ENCODE measurements at regions not wholly inside any gene's neighbourhood (a gene's known extent, or its start where the extent isn't known, plus 50 kb on each side); places are given as distances from the start of the nearest gene placed in this dataset.

DNA sequence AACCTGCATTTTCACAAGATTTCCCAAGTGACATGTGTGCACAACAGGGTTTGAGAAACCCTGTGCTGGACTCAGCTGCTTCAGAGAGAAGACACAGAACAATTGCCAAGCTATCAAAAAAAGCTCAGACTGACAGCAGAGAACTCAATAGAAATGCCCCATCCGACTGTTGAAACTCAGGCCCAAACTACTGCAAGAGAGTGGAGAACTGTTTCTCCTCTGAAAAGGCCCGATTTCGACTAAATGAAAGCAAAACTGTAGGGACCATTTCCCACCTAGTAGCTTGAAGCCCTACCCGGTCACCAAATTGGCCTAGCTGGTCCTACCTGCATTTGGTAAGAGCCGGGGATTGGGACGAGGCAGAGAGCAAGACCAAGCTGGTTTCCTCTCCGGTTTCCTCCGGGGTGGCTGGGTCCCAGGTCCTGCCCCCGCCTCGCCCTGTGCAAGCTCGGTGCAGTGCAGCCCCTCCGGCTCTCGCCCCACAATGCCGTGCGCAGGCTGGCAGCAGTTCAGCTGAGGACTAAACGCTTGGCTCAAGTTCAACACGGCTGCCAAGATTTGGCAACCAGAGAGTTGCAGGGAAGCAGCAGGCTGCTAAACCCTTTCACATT lies 1180.6 kb downstream of the VRK1 start:
- TF ChIP-seq, protein P1, sequence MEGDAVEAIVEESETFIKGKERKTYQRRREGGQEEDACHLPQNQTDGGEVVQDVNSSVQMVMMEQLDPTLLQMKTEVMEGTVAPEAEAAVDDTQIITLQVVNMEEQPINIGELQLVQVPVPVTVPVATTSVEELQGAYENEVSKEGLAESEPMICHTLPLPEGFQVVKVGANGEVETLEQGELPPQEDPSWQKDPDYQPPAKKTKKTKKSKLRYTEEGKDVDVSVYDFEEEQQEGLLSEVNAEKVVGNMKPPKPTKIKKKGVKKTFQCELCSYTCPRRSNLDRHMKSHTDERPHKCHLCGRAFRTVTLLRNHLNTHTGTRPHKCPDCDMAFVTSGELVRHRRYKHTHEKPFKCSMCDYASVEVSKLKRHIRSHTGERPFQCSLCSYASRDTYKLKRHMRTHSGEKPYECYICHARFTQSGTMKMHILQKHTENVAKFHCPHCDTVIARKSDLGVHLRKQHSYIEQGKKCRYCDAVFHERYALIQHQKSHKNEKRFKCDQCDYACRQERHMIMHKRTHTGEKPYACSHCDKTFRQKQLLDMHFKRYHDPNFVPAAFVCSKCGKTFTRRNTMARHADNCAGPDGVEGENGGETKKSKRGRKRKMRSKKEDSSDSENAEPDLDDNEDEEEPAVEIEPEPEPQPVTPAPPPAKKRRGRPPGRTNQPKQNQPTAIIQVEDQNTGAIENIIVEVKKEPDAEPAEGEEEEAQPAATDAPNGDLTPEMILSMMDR (tag by site-specific recombination; IDR thresholded peaks at IDR 0.05) = no peak
- TF ChIP-seq ZNF530 (tag by site-specific recombination; IDR thresholded peaks at IDR 0.05; ENCODE audit: low read depth) (no peak), ZNF560 (tag by site-specific recombination; IDR thresholded peaks at IDR 0.05; ENCODE audit: borderline replicate concordance) (no peak), ZEB2 (tag by site-specific recombination; IDR thresholded peaks at IDR 0.05) (no peak), ZNF140 (tag by site-specific recombination; IDR thresholded peaks at IDR 0.05) (no peak), ZNF76 (tag by site-specific recombination; IDR thresholded peaks at IDR 0.05; ENCODE audit: borderline replicate concordance, low read depth) (no peak), KLF8 (tag by site-specific recombination; IDR thresholded peaks at IDR 0.05) (no peak), GLI2 (tag by site-specific recombination; IDR thresholded peaks at IDR 0.05; ENCODE audit: borderline replicate concordance, low read depth) (no peak)
- TF ChIP-seq, protein P2, sequence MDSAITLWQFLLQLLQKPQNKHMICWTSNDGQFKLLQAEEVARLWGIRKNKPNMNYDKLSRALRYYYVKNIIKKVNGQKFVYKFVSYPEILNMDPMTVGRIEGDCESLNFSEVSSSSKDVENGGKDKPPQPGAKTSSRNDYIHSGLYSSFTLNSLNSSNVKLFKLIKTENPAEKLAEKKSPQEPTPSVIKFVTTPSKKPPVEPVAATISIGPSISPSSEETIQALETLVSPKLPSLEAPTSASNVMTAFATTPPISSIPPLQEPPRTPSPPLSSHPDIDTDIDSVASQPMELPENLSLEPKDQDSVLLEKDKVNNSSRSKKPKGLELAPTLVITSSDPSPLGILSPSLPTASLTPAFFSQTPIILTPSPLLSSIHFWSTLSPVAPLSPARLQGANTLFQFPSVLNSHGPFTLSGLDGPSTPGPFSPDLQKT (IDR thresholded peaks at IDR 0.05; ENCODE audit: borderline replicate concordance, low read depth, low read length) = no peak
- TF ChIP-seq, protein P3, sequence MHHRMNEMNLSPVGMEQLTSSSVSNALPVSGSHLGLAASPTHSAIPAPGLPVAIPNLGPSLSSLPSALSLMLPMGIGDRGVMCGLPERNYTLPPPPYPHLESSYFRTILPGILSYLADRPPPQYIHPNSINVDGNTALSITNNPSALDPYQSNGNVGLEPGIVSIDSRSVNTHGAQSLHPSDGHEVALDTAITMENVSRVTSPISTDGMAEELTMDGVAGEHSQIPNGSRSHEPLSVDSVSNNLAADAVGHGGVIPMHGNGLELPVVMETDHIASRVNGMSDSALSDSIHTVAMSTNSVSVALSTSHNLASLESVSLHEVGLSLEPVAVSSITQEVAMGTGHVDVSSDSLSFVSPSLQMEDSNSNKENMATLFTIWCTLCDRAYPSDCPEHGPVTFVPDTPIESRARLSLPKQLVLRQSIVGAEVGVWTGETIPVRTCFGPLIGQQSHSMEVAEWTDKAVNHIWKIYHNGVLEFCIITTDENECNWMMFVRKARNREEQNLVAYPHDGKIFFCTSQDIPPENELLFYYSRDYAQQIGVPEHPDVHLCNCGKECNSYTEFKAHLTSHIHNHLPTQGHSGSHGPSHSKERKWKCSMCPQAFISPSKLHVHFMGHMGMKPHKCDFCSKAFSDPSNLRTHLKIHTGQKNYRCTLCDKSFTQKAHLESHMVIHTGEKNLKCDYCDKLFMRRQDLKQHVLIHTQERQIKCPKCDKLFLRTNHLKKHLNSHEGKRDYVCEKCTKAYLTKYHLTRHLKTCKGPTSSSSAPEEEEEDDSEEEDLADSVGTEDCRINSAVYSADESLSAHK (tag by site-specific recombination; IDR thresholded peaks at IDR 0.05) = no peak
- TF ChIP-seq, protein P4, sequence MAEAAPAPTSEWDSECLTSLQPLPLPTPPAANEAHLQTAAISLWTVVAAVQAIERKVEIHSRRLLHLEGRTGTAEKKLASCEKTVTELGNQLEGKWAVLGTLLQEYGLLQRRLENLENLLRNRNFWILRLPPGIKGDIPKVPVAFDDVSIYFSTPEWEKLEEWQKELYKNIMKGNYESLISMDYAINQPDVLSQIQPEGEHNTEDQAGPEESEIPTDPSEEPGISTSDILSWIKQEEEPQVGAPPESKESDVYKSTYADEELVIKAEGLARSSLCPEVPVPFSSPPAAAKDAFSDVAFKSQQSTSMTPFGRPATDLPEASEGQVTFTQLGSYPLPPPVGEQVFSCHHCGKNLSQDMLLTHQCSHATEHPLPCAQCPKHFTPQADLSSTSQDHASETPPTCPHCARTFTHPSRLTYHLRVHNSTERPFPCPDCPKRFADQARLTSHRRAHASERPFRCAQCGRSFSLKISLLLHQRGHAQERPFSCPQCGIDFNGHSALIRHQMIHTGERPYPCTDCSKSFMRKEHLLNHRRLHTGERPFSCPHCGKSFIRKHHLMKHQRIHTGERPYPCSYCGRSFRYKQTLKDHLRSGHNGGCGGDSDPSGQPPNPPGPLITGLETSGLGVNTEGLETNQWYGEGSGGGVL (tag by site-specific recombination; IDR thresholded peaks at IDR 0.05) = no peak
- TF ChIP-seq, protein P5, sequence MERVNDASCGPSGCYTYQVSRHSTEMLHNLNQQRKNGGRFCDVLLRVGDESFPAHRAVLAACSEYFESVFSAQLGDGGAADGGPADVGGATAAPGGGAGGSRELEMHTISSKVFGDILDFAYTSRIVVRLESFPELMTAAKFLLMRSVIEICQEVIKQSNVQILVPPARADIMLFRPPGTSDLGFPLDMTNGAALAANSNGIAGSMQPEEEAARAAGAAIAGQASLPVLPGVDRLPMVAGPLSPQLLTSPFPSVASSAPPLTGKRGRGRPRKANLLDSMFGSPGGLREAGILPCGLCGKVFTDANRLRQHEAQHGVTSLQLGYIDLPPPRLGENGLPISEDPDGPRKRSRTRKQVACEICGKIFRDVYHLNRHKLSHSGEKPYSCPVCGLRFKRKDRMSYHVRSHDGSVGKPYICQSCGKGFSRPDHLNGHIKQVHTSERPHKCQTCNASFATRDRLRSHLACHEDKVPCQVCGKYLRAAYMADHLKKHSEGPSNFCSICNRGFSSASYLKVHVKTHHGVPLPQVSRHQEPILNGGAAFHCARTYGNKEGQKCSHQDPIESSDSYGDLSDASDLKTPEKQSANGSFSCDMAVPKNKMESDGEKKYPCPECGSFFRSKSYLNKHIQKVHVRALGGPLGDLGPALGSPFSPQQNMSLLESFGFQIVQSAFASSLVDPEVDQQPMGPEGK (tag by site-specific recombination; IDR thresholded peaks at IDR 0.05) = no peak
